ENCODE measurements at regions not wholly inside any gene's neighbourhood (a gene's known extent, or its start where the extent isn't known, plus 50 kb on each side); places are given as distances from the start of the nearest gene placed in this dataset.

- H4K20me1 ChIP-seq (ENCODE audit: insufficient read depth, low read length), result no peaks in the 10 kb centered on the region
- H3K4me1 ChIP-seq (ENCODE audit: insufficient read depth, low read length), result no peaks in the 10 kb centered on the region
- no peaks in the 10 kb centered on the region for H3K27me3 ChIP-seq (ENCODE audit: insufficient read depth, low read length, poor library complexity)
- no peak for ATAC-seq (ENCODE audit: insufficient read depth, low read depth)
- H3K4me2 ChIP-seq (ENCODE audit: insufficient read depth, low read length), result no peak overlapping the region
- H3K27ac ChIP-seq (ENCODE audit: low read length), result no peak overlapping the region
- H3K79me2 ChIP-seq (ENCODE audit: insufficient read depth, low read length), result no peaks in the 10 kb centered on the region
- no peak overlapping the region for H3K4me3 ChIP-seq (ENCODE audit: low read depth in 1 of 2, low read length in 2 of 2)
- H2AFZ ChIP-seq (ENCODE audit: low read depth, low read length), result no peak overlapping the region
- TF ChIP-seq CTCF (IDR thresholded peaks at IDR 0.05; ENCODE audit: borderline replicate concordance, extremely low read depth, low read length, poor library complexity, severe bottlenecking), result no peak
- H3K36me3 ChIP-seq (ENCODE audit: insufficient read depth, low read length), result no peaks in the 10 kb centered on the region
- H3K9me3 ChIP-seq (ENCODE audit: insufficient read depth, low read length, severe bottlenecking), result no peaks in the 10 kb centered on the region
- DNase-seq, result no peak
- H3K9ac ChIP-seq (ENCODE audit: low read depth, low read length), result no peak overlapping the region
These were observed 307.1 kb upstream of the RRP15 start for GRCh38 chr1:217977943-217978342.

- H2AFZ ChIP-seq (ENCODE audit: low read depth, low read length), result no peak overlapping the region
- H3K79me2 ChIP-seq (ENCODE audit: insufficient read depth, low read length), result no peaks in the 10 kb centered on the region
- H3K9ac ChIP-seq (ENCODE audit: low read depth, low read length), result no peak overlapping the region
- ATAC-seq (ENCODE audit: insufficient read depth, low read depth), result no peak
- no peak overlapping the region for H3K4me2 ChIP-seq (ENCODE audit: insufficient read depth, low read length)
- TF ChIP-seq EZH2 (IDR thresholded peaks at IDR 0.05; ENCODE audit: borderline replicate concordance, low read depth, low read length, severe bottlenecking), result no peak
- no peak for TF ChIP-seq CTCF (IDR thresholded peaks at IDR 0.05; ENCODE audit: borderline replicate concordance, extremely low read depth, low read length, poor library complexity, severe bottlenecking)
- H3K9me3 ChIP-seq (ENCODE audit: insufficient read depth, low read length, severe bottlenecking), result no peaks in the 10 kb centered on the region
- no peak overlapping the region for H3K4me3 ChIP-seq (ENCODE audit: low read depth in 1 of 2, low read length in 2 of 2)
- no peak for DNase-seq
- no peaks in the 10 kb centered on the region for H3K27me3 ChIP-seq (ENCODE audit: insufficient read depth, low read length, poor library complexity)
- H3K27ac ChIP-seq (ENCODE audit: low read length), result no peak overlapping the region
- H3K4me1 ChIP-seq (ENCODE audit: insufficient read depth, low read length), result no peaks in the 10 kb centered on the region
- no peaks in the 10 kb centered on the region for H3K36me3 ChIP-seq (ENCODE audit: insufficient read depth, low read length)
- H4K20me1 ChIP-seq (ENCODE audit: insufficient read depth, low read length), result no peaks in the 10 kb centered on the region
These were observed 303.7 kb upstream of the RRP15 start for GRCh38 chr1:217981430-217981829.

GRCh38 chr1:217982331-217983050 is 302.6 kb upstream of the RRP15 start:
- Histone ChIP-seq H3K4me3 (ENCODE audit: low read depth in 1 of 2, low read length in 2 of 2) (no peak overlapping the region), H3K4me2 (ENCODE audit: insufficient read depth, low read length) (no peak overlapping the region), H3K4me1 (ENCODE audit: insufficient read depth, low read length) (no peaks in the 10 kb centered on the region), H3K9ac (ENCODE audit: low read depth, low read length) (no peak overlapping the region), H3K79me2 (ENCODE audit: insufficient read depth, low read length) (no peaks in the 10 kb centered on the region), H3K36me3 (ENCODE audit: insufficient read depth, low read length) (no peaks in the 10 kb centered on the region), H3K9me3 (ENCODE audit: insufficient read depth, low read length, severe bottlenecking) (no peaks in the 10 kb centered on the region), H4K20me1 (ENCODE audit: insufficient read depth, low read length) (no peaks in the 10 kb centered on the region), H3K27ac (ENCODE audit: low read length) (no peak overlapping the region), H2AFZ (ENCODE audit: low read depth, low read length) (no peak overlapping the region), H3K27me3 (ENCODE audit: insufficient read depth, low read length, poor library complexity) (no peaks in the 10 kb centered on the region)
- DNase-seq (no peak), ATAC-seq (ENCODE audit: insufficient read depth, low read depth) (no peak)
- TF ChIP-seq EZH2 (IDR thresholded peaks at IDR 0.05; ENCODE audit: borderline replicate concordance, low read depth, low read length, severe bottlenecking) (no peak), CTCF (IDR thresholded peaks at IDR 0.05; ENCODE audit: borderline replicate concordance, extremely low read depth, low read length, poor library complexity, severe bottlenecking) (no peak)

GRCh38 chr1:217983051-217983375 is 302.1 kb upstream of the RRP15 start:
- Histone ChIP-seq H4K20me1 (ENCODE audit: insufficient read depth, low read length) (no peaks in the 10 kb centered on the region), H3K4me1 (ENCODE audit: insufficient read depth, low read length) (no peaks in the 10 kb centered on the region), H2AFZ (ENCODE audit: low read depth, low read length) (no peak overlapping the region), H3K79me2 (ENCODE audit: insufficient read depth, low read length) (no peaks in the 10 kb centered on the region), H3K4me2 (ENCODE audit: insufficient read depth, low read length) (no peak overlapping the region), H3K9ac (ENCODE audit: low read depth, low read length) (no peak overlapping the region), H3K9me3 (ENCODE audit: insufficient read depth, low read length, severe bottlenecking) (no peaks in the 10 kb centered on the region), H3K27me3 (ENCODE audit: insufficient read depth, low read length, poor library complexity) (no peaks in the 10 kb centered on the region), H3K4me3 (ENCODE audit: low read depth in 1 of 2, low read length in 2 of 2) (no peak overlapping the region), H3K27ac (ENCODE audit: low read length) (no peak overlapping the region), H3K36me3 (ENCODE audit: insufficient read depth, low read length) (no peaks in the 10 kb centered on the region)
- TF ChIP-seq EZH2 (IDR thresholded peaks at IDR 0.05; ENCODE audit: borderline replicate concordance, low read depth, low read length, severe bottlenecking) (no peak), CTCF (IDR thresholded peaks at IDR 0.05; ENCODE audit: borderline replicate concordance, extremely low read depth, low read length, poor library complexity, severe bottlenecking) (no peak)
- ATAC-seq (ENCODE audit: insufficient read depth, low read depth), result no peak
- DNase-seq, result no peak

Data from DND-41 (cell line).